ENCODE measurements at regions not wholly inside any gene's neighbourhood (a gene's known extent, or its start where the extent isn't known, plus 50 kb on each side); places are given as distances from the start of the nearest gene placed in this dataset.
"Not testable (repeated sequence)": the region's sequence is repeated elsewhere in the genome, so short reads cannot be mapped to it uniquely, and the experiment has no call there.

DNA sequence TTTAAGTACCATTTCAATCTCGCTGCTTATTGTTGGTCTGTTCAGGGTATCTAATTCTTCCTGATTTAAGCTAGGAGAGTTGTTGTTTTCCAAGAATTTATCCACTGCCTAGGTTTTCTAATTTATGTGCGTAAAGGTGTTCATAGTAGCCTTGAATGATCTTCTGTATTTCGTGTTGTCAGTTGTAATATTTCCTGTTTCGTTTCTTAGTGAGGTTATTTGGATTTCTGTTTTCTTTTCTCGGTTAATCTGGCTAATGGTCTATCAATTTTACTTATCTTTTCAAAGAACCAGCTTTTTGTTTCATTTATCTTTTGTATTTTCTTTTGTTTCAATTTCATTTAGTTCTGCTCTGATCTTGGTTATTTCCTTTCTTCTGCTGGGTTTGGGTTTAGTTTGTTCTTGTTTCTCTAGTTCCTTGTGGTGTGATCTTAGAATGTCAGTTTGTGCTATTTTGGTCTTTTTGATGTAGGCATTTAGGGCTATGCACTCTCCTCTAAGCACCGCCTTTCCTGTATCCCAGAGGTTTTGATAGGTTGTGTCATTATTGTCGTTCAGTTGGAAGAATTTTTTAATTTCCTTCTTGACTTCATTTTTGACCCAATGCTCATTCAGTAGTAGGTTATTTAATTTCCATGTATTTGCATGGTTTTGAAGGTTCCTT lies 92.5 kb upstream of the CSRP2 start:
- H3K4me3 ChIP-seq, H3K36me3 ChIP-seq, H4K20me1 ChIP-seq, H3K27ac ChIP-seq, H3K4me1 ChIP-seq, H3K9ac ChIP-seq, H3K27me3 ChIP-seq, H3K9me3 ChIP-seq: not testable (repeated sequence)
- peak overlapping the region; percentile 20; the same call in 1 of the 2 replicates for H3K4me2 ChIP-seq

DNA sequence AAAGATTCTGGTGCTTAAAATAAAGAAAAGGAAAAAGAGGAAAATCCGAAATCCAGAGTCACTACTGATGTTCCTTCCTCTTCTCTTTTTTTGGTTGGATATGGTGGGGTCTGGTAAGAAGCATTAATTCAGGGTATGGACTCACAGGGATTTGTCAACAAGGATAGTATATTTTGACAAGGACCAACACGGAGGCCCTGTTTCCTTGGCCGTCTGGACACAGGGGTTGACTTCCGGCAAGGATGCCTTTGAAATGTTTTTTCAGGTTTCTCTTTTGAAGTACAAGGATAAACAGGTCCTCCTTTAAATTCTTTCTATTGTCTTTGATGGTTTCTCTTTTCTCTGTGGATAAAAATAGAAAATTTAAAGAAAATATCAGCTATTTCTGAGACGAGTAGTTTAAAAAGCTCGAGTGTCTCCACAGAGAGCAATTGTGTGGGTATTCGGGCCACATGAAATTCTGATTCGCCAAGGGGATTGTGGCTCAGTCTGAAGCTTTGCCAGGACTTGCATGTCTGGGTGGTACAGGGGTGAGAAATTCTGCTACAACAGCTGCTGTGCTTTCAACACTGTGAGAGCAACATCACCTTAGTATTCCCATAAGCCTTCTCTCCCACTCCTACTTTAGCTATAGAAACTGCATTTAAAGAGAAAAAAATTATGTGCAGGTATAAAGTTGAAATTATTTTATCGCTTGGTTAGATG lies 88.5 kb upstream of the CSRP2 start:
- H3K4me2 ChIP-seq, result no peak overlapping the region
- H3K9me3 ChIP-seq, result peaks cover 6% of the 10 kb centered on the region; the same call in 1 of the 2 replicates
- H3K4me3 ChIP-seq, result no peak overlapping the region
- no peak overlapping the region for H3K27ac ChIP-seq
- H4K20me1 ChIP-seq, result no peaks in the 10 kb centered on the region
- H3K4me1 ChIP-seq, result no peaks in the 10 kb centered on the region
- no peaks in the 10 kb centered on the region for H3K27me3 ChIP-seq
- H3K9ac ChIP-seq, result no peak overlapping the region
- H3K36me3 ChIP-seq, result no peaks in the 10 kb centered on the region
- TF ChIP-seq Cebpa-rat (IDR thresholded peaks at IDR 0.05), result no peak

DNA sequence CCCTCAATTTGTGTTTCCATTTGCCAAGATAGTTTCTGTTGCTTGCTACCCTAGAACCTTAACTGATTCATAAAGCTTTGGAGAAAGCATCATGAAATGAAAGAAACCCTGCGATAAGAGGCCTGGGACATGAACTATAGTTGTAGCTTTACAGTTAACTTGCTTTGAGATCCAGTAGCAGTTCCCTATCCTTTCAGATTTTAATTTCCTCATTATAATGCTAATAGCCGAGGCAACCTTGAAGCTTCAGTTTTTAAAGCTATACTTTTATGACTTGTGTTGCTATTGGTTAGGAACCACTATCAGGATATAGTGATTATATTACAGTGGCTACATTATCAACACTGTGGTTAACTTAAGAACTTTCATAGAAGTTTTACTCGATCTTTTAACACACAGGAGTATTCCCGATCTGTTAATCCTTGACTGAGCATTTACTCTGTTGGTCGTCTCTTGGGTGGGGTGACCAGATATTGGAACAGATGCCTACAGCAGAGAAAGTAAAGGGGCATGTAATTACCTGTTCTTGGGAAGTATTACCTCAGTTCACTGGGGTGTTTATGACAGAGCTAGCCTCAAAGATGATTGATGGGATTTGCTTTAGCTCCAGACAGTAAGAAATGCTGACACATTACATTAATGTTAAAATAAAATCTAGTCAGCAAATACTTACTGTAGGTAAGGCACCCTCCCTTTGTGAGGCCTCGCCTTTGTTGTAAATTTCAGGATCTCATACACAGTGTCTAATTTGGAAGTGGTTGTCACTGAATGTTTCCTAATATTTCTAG lies 86.2 kb upstream of the CSRP2 start:
- Histone ChIP-seq H3K36me3 (no peaks in the 10 kb centered on the region), H4K20me1 (no peaks in the 10 kb centered on the region), H3K9me3 (0 out of 2 replicates have a peak, but pooled peaks cover under 1% of the 10 kb centered on the region), H3K4me2 (no peak overlapping the region), H3K27ac (no peak overlapping the region), H3K9ac (no peak overlapping the region), H3K4me3 (no peak overlapping the region), H3K27me3 (no peaks in the 10 kb centered on the region), H3K4me1 (no peaks in the 10 kb centered on the region)
- TF ChIP-seq Cebpa-rat (IDR thresholded peaks at IDR 0.05), result no peak

DNA sequence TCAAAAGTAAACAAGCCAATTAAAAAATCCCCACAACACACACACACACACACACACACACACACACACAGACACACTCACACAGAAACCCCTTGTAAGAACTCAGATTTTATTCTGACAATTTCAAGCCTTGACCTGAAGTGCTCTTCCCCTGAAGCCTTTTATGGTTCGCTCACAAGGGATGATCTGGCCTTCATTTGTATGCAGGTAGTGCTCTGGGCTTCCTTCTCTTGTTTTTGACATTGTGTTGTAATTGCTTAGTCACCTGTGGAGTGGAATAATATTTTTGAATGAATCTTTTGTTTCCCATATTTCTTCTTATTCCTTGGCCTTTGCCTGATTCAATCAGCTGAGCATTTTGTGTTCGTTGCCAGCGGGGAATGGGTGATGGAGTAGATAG lies 83.3 kb upstream of the CSRP2 start:
- Histone ChIP-seq H4K20me1 (no peaks in the 10 kb centered on the region), H3K36me3 (no peaks in the 10 kb centered on the region), H3K27ac (no peak overlapping the region), H3K4me3 (no peak overlapping the region), H3K4me1 (no peaks in the 10 kb centered on the region), H3K4me2 (no peak overlapping the region), H3K9me3 (no peaks in the 10 kb centered on the region), H3K9ac (no peak overlapping the region), H3K27me3 (no peaks in the 10 kb centered on the region)
- no peak for TF ChIP-seq Cebpa-rat (IDR thresholded peaks at IDR 0.05)

DNA sequence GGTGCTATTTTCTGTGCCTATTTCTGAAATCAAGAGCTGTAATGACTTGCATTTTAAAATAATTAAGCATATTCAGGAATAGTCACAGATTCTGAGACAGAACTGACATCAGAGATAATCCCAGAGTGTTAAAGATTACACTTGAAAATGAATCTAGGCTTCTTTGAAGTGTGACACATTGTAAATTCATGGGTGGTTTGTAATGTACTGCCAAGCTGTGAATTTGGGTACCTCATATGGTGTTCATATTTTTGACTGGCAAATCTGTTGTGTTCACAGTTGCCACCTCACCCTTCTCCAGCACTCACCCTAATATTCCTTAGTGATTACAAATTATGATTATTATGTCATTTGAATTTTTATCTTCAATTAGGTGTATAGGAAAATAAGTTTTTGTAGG lies 78.5 kb upstream of the CSRP2 start:
- H3K4me3 ChIP-seq, result no peak overlapping the region
- H3K4me1 ChIP-seq, result no peaks in the 10 kb centered on the region
- no peak for TF ChIP-seq Cebpa-rat (IDR thresholded peaks at IDR 0.05)
- H3K4me2 ChIP-seq, result no peak overlapping the region
- no peak overlapping the region for H3K9ac ChIP-seq
- H3K27me3 ChIP-seq, result no peaks in the 10 kb centered on the region
- no peaks in the 10 kb centered on the region for H3K9me3 ChIP-seq
- H3K27ac ChIP-seq, result no peak overlapping the region
- H4K20me1 ChIP-seq, result no peaks in the 10 kb centered on the region
- H3K36me3 ChIP-seq, result no peaks in the 10 kb centered on the region

DNA sequence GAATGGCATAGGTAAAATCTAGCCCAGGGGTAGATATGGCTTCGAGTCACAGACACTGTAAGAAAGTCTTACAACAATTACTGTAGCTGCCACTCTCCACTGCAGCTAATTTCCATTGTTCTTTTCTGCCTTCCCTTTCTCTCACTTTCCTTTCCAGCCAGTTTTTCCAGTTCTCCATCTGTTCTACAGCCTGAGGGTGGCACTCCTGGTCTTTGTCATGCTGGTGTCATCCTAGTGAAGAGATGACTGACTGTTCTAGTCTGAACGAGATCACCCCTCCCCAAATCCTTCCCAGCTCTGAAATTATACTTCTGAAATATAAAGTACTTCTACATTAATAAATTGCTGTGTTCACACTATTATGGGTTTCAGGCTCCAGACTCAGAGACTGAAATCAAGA lies 74.2 kb upstream of the CSRP2 start:
- no peak overlapping the region for H3K27ac ChIP-seq
- no peaks in the 10 kb centered on the region for H3K27me3 ChIP-seq
- H3K4me2 ChIP-seq, result no peak overlapping the region
- no peak for TF ChIP-seq Cebpa-rat (IDR thresholded peaks at IDR 0.05)
- H3K9ac ChIP-seq, result no peak overlapping the region
- H3K4me1 ChIP-seq, result no peaks in the 10 kb centered on the region
- H3K4me3 ChIP-seq, result no peak overlapping the region
- H3K9me3 ChIP-seq, result no peaks in the 10 kb centered on the region
- H3K36me3 ChIP-seq, result no peaks in the 10 kb centered on the region
- no peaks in the 10 kb centered on the region for H4K20me1 ChIP-seq

DNA sequence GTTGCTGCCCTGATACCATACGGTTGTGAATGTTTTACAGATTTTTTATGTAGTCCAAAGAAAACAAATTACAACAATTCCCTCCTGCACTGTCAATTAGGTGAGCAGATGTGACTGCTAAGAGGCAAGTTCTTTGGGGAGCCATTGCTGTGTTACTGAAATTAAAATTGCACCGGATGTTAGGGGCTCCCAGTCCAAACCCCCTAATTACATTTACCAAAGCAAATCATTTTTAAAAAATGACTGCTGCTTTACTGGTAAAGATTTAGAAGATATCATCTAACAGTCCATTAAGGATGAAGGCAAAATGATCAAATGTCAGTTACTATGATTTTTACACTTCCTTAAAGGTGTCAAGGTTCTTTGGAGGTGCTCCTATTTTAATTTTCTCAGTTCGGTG lies 70.1 kb upstream of the CSRP2 start:
- Histone ChIP-seq H3K27ac (no peak overlapping the region), H3K4me3 (no peak overlapping the region), H4K20me1 (no peaks in the 10 kb centered on the region), H3K36me3 (no peaks in the 10 kb centered on the region), H3K9ac (no peak overlapping the region), H3K4me2 (no peak overlapping the region), H3K27me3 (no peaks in the 10 kb centered on the region), H3K4me1 (no peaks in the 10 kb centered on the region), H3K9me3 (no peaks in the 10 kb centered on the region)
- TF ChIP-seq Cebpa-rat (IDR thresholded peaks at IDR 0.05), result no peak

DNA sequence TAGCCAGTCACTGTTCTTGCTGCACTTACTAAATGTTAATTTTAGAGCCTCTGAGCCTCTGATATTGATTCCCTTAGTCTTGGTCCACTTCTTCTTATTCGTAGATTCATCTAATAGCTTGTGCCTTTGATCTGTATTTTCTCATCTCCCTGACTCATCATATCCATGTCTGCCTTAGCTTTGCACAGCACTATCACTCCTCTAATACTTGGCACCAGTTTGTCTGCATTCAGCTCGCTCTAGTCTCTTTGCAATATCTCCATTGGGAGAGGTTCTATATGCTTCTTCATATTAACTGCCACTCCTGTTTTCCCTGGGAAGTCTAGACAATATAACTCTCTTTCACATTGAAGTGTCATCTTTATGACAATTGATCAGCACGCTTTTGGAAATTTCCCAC lies 68.5 kb upstream of the CSRP2 start:
- Histone ChIP-seq H3K4me3 (no peak overlapping the region), H3K27me3 (no peaks in the 10 kb centered on the region), H4K20me1 (no peaks in the 10 kb centered on the region), H3K27ac (no peak overlapping the region), H3K4me1 (no peaks in the 10 kb centered on the region), H3K4me2 (no peak overlapping the region), H3K9ac (no peak overlapping the region), H3K9me3 (no peaks in the 10 kb centered on the region), H3K36me3 (no peaks in the 10 kb centered on the region)
- TF ChIP-seq Cebpa-rat (IDR thresholded peaks at IDR 0.05), result no peak

DNA sequence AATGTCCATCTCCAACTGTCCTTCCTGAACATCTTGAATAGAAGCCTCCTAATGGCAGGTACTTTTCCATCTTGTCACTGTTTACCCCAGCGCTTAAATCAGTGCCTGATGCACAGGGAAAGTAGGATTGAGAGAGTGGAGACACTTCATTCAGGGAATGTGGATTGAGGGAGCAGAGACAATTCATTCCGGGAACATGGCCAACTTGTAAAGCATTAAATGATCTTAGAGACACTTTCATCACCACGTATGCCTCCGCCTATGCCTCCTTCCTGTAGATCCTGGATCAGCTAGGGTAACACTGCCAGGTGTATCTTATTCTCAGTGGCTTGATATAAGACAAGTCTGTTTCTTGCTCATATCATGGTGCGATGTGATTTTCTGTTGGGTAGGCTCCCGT lies 67.6 kb upstream of the CSRP2 start:
- H3K36me3 ChIP-seq, result no peaks in the 10 kb centered on the region
- H3K27me3 ChIP-seq, result no peaks in the 10 kb centered on the region
- H3K9me3 ChIP-seq, result no peaks in the 10 kb centered on the region
- H3K4me3 ChIP-seq, result no peak overlapping the region
- no peak overlapping the region for H3K27ac ChIP-seq
- no peaks in the 10 kb centered on the region for H3K4me1 ChIP-seq
- no peak for TF ChIP-seq Cebpa-rat (IDR thresholded peaks at IDR 0.05)
- no peak overlapping the region for H3K9ac ChIP-seq
- H3K4me2 ChIP-seq, result no peak overlapping the region
- H4K20me1 ChIP-seq, result no peaks in the 10 kb centered on the region

DNA sequence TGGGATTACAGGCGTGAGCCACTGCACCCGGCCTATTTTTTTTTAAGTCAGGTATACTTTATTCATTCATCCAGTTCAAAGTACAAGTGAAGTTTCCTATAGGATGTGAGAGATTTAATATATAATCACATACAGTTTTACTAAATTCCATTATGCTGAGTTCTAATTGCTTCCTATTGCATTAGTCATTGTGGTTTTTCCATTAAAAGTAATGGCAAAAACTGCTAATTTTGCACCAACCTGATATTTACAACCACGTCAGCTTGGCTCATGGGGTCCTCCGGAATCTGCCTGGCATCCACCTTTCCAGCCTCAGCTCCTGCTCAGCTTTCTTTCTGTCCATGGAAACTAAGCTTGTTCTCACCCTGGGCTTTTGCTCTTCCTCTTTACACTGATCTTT lies 67.0 kb upstream of the CSRP2 start:
- Histone ChIP-seq H3K36me3 (no peaks in the 10 kb centered on the region), H3K27ac (no peak overlapping the region), H3K4me3 (no peak overlapping the region), H3K4me1 (no peaks in the 10 kb centered on the region), H3K9me3 (no peaks in the 10 kb centered on the region), H3K27me3 (no peaks in the 10 kb centered on the region), H3K9ac (no peak overlapping the region), H3K4me2 (no peak overlapping the region), H4K20me1 (no peaks in the 10 kb centered on the region)
- no peak for TF ChIP-seq Cebpa-rat (IDR thresholded peaks at IDR 0.05)
